HG02759 (cell line): ENCODE measurements at regions not wholly inside any gene's neighbourhood (a gene's known extent, or its start where the extent isn't known, plus 50 kb on each side); places are given as distances from the start of the nearest gene placed in this dataset.

Experiments
- ATAC-seq: cut with Tn5 transposase; IDR thresholded peaks from one replicate; pipeline ENCODE4 v1.9.1; 2021; ENCODE audit warnings: mild to moderate bottlenecking, moderate library complexity; ENCODE audit not compliant: unreplicated experiment

DNA sequence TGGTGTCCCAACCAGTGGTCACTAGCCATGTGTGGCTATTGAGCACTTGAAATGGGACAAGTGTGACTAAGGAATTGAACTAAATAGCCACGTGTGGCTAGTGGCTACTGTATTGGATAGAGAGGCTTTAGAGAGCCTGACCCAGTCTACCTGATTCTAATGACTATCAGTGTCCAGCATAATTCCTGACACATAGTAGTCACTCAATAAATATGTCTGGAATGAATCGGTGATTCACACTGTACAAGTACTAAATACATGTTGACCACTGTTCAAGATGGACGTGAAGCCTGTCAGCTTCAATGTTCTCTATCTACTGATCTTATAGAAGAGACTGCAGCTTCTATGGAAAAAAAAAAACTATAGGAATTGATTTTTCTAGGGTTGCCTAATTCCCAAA lies 57.7 kb upstream of the MAST4 start:
- ATAC-seq: no peak

DNA sequence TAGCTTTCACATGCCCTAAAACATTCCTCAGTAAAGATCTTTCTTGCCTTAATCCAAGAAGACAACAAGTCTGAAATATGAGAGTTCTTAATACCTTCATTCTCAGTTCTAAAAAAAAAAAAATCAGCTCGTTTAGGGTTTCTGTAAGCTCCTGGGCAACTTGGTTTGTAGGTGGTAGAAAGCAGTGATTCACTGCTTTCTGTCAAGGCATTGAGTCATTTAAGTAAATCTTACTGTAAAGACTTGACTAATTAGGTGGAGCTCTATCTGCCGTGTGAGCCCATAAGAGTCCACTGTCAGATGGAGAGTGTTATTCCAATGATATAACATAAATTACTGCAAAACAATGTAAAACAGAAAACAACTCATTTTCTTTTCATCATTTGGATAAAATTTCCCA lies 56.1 kb upstream of the MAST4 start:
- no peak for ATAC-seq

DNA sequence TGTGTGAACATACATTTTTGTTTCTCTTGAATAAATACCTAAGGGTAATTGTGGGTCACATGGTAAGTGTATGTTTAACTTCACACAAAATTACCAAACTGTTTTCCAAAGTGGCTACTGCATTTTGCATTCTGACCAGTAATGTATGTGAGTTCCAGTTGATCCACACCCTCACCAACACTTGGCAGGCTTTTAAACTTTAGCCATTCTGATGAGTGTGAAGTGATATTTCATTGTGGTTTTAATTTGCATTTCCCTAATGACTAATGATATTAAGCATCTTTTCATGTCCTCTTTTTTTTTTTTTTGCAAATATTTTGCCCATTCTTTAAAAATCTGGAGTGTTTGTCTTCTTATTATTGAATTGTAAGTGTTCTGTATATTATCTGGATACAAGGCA lies 53.5 kb upstream of the MAST4 start:
- ATAC-seq: no peak
